ENCODE measurements at regions not wholly inside any gene's neighbourhood (a gene's known extent, or its start where the extent isn't known, plus 50 kb on each side); places are given as distances from the start of the nearest gene placed in this dataset.

- H3K27me3 Mint-ChIP-seq = peaks cover 0 to 3% of the 10 kb centered on the region in 2 donors
- CTCF ChIA-PET = no interaction called here
- H3K36me3 Mint-ChIP-seq = no peaks in the 10 kb centered on the region
- H3K4me3 ChIP-seq (ENCODE audit: control insufficient read depth in 1 of 2, extremely low read depth in 1 of 2, low read length in 1 of 2) = no peak overlapping the region
- no peak for ATAC-seq (replicated peaks in 1 of 4)
- no peaks in the 10 kb centered on the region for H3K9me3 ChIP-seq
- H3K4me1 ChIP-seq (ENCODE audit: control insufficient read depth in 1 of 2, extremely low read depth in 1 of 2, insufficient read depth in 2 of 2, low read length in 2 of 2) = no peaks in the 10 kb centered on the region
- no peaks in the 10 kb centered on the region for H3K9me3 Mint-ChIP-seq
- H3K4me1 Mint-ChIP-seq = no peaks in the 10 kb centered on the region
- DNase-seq = no peak
- H3K4me3 Mint-ChIP-seq = no peak overlapping the region
- peaks cover 0 to 8% of the 10 kb centered on the region in 2 experiments for H3K27me3 ChIP-seq (replicated peaks in 1 of 2; ENCODE audit: control insufficient read depth in 2 of 2, extremely low read depth in 1 of 2, insufficient read depth in 2 of 2, low read length in 1 of 2)
- H3K27ac ChIP-seq (ENCODE audit: low read length) = no peak overlapping the region
- 77% methylated on average over 6 of the region's 7 CpGs for WGBS (ENCODE audit: insufficient coverage)
- H3K27ac Mint-ChIP-seq = no peak overlapping the region
- H3K36me3 ChIP-seq (ENCODE audit: control insufficient read depth in 2 of 2, extremely low read depth in 1 of 2, insufficient read depth in 1 of 2, low read length in 1 of 2) = no peaks in the 10 kb centered on the region
- POLR2A ChIA-PET = no interaction called here
These were observed 561.2 kb upstream of the SALL3 start for GRCh38 chr18:78418379-78418778.

DNA sequence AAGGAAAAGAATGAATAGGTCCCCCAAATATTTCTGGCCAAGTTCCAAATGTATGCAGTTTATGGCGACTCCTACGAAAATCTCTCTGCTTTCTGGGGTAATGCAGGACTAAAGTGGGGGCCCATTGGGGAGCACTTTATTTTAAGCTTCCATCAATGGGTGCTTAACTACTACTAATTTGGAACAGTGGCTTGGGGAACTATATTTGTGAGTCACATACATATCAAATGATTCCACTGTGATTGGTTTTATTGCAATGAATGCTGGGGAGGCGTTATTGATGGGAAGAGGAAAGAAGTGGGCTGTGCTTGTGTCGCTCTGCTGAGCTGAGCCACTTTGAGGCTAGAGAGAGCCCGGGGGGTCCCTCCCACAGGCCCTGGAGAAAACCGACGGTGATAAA, 560.4 kb upstream of the SALL3 start:
- no peaks in the 10 kb centered on the region for H3K36me3 Mint-ChIP-seq
- ATAC-seq (replicated peaks in 1 of 4) = no peak
- WGBS (ENCODE audit: insufficient coverage) = 80% methylated on average over 6 of the region's 7 CpGs
- Histone ChIP-seq H3K9me3 (no peaks in the 10 kb centered on the region), H3K27me3 (replicated peaks in 1 of 2; ENCODE audit: control insufficient read depth in 2 of 2, extremely low read depth in 1 of 2, insufficient read depth in 2 of 2, low read length in 1 of 2) (peaks cover 0 to 6% of the 10 kb centered on the region in 2 experiments), H3K4me1 (ENCODE audit: control insufficient read depth in 1 of 2, extremely low read depth in 1 of 2, insufficient read depth in 2 of 2, low read length in 2 of 2) (no peaks in the 10 kb centered on the region), H3K36me3 (ENCODE audit: control insufficient read depth in 2 of 2, extremely low read depth in 1 of 2, insufficient read depth in 1 of 2, low read length in 1 of 2) (no peaks in the 10 kb centered on the region), H3K27ac (ENCODE audit: low read length) (no peak overlapping the region), H3K4me3 (ENCODE audit: control insufficient read depth in 1 of 2, extremely low read depth in 1 of 2, low read length in 1 of 2) (no peak overlapping the region)
- no peak for DNase-seq
- H3K9me3 Mint-ChIP-seq = no peaks in the 10 kb centered on the region
- H3K27ac Mint-ChIP-seq = no peak overlapping the region
- ChIA-PET CTCF (no interaction called here), POLR2A (no interaction called here)
- H3K27me3 Mint-ChIP-seq = peaks cover 0 to 3% of the 10 kb centered on the region in 2 donors
- no peak overlapping the region for H3K4me3 Mint-ChIP-seq
- no peaks in the 10 kb centered on the region for H3K4me1 Mint-ChIP-seq

DNA sequence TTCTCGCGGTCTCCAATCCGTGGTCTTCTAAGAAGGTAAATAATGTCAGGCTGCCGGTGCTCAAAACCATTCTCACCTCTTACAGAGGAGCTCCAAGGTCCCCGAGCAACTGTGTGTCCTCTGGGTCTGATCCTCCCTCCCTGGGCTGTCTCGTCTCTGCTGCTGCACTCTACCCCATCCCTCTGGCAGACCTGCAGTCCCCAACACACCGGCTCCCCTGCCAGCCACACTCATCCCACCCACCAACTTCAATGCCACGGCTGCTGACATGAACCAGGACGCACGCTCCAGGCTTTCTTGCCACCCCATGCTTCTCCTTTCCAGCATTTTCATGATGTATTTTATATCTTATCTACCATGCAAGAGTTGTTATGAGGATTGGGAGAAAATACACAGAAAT, 559.5 kb upstream of the SALL3 start:
- no peaks in the 10 kb centered on the region for H3K36me3 Mint-ChIP-seq
- H3K27me3 Mint-ChIP-seq = peaks cover 0 to 3% of the 10 kb centered on the region in 2 donors
- Histone ChIP-seq H3K27me3 (replicated peaks in 1 of 2; ENCODE audit: control insufficient read depth in 2 of 2, extremely low read depth in 1 of 2, insufficient read depth in 2 of 2, low read length in 1 of 2) (no peaks in the 10 kb centered on the region), H3K4me3 (ENCODE audit: control insufficient read depth in 1 of 2, extremely low read depth in 1 of 2, low read length in 1 of 2) (no peak overlapping the region), H3K27ac (ENCODE audit: low read length) (no peak overlapping the region), H3K36me3 (ENCODE audit: control insufficient read depth in 2 of 2, extremely low read depth in 1 of 2, insufficient read depth in 1 of 2, low read length in 1 of 2) (no peaks in the 10 kb centered on the region), H3K9me3 (no peaks in the 10 kb centered on the region), H3K4me1 (ENCODE audit: control insufficient read depth in 1 of 2, extremely low read depth in 1 of 2, insufficient read depth in 2 of 2, low read length in 2 of 2) (no peaks in the 10 kb centered on the region)
- CTCF ChIA-PET = no interaction called here
- POLR2A ChIA-PET = no interaction called here
- WGBS (ENCODE audit: insufficient coverage) = 82% methylated on average over 6 of the region's 10 CpGs
- ATAC-seq (replicated peaks in 1 of 4) = no peak
- H3K4me1 Mint-ChIP-seq = no peaks in the 10 kb centered on the region
- H3K4me3 Mint-ChIP-seq = no peak overlapping the region
- no peak overlapping the region for H3K27ac Mint-ChIP-seq
- H3K9me3 Mint-ChIP-seq = no peaks in the 10 kb centered on the region
- DNase-seq = no peak

- Mint-ChIP-seq H3K4me3 (no peak overlapping the region), H3K27ac (no peak overlapping the region), H3K4me1 (no peaks in the 10 kb centered on the region), H3K27me3 (no peaks in the 10 kb centered on the region), H3K9me3 (no peaks in the 10 kb centered on the region), H3K36me3 (no peaks in the 10 kb centered on the region)
- no peak overlapping the region for H3K4me3 ChIP-seq (ENCODE audit: control insufficient read depth in 1 of 2, extremely low read depth in 1 of 2, low read length in 1 of 2)
- no peaks in the 10 kb centered on the region for H3K36me3 ChIP-seq (ENCODE audit: control insufficient read depth in 2 of 2, extremely low read depth in 1 of 2, insufficient read depth in 1 of 2, low read length in 1 of 2)
- H3K9me3 ChIP-seq = no peaks in the 10 kb centered on the region
- no peak overlapping the region for H3K27ac ChIP-seq (ENCODE audit: low read length)
- no peaks in the 10 kb centered on the region for H3K27me3 ChIP-seq (replicated peaks in 1 of 2; ENCODE audit: control insufficient read depth in 2 of 2, extremely low read depth in 1 of 2, insufficient read depth in 2 of 2, low read length in 1 of 2)
- H3K4me1 ChIP-seq (ENCODE audit: control insufficient read depth in 1 of 2, extremely low read depth in 1 of 2, insufficient read depth in 2 of 2, low read length in 2 of 2) = no peaks in the 10 kb centered on the region
- WGBS (ENCODE audit: insufficient coverage) = 29% methylated on average over 1 of the region's 1 CpG
- CTCF ChIA-PET = no interaction called here
- POLR2A ChIA-PET = no interaction called here
- ATAC-seq (replicated peaks in 1 of 4) (no peak), DNase-seq (no peak)
These were observed 558.2 kb upstream of the SALL3 start for GRCh38 chr18:78421392-78421791.

GRCh38 chr18:78422336-78422735, 557.3 kb upstream of the SALL3 start:
- no peak overlapping the region for H3K27ac ChIP-seq (ENCODE audit: low read length)
- no peaks in the 10 kb centered on the region for H3K36me3 ChIP-seq (ENCODE audit: control insufficient read depth in 2 of 2, extremely low read depth in 1 of 2, insufficient read depth in 1 of 2, low read length in 1 of 2)
- H3K4me3 ChIP-seq (ENCODE audit: control insufficient read depth in 1 of 2, extremely low read depth in 1 of 2, low read length in 1 of 2) = no peak overlapping the region
- H3K27ac Mint-ChIP-seq = no peak overlapping the region
- ChIA-PET POLR2A (no interaction called here), CTCF (no interaction called here)
- H3K9me3 Mint-ChIP-seq = no peaks in the 10 kb centered on the region
- 93% methylated on average over 2 of the region's 7 CpGs for WGBS (ENCODE audit: insufficient coverage)
- DNase-seq (no peak), ATAC-seq (replicated peaks in 1 of 4) (no peak)
- no peak overlapping the region for H3K4me3 Mint-ChIP-seq
- no peaks in the 10 kb centered on the region for H3K9me3 ChIP-seq
- H3K27me3 Mint-ChIP-seq = no peaks in the 10 kb centered on the region
- no peaks in the 10 kb centered on the region for H3K36me3 Mint-ChIP-seq
- no peaks in the 10 kb centered on the region for H3K4me1 ChIP-seq (ENCODE audit: control insufficient read depth in 1 of 2, extremely low read depth in 1 of 2, insufficient read depth in 2 of 2, low read length in 2 of 2)
- H3K27me3 ChIP-seq (replicated peaks in 1 of 2; ENCODE audit: control insufficient read depth in 2 of 2, extremely low read depth in 1 of 2, insufficient read depth in 2 of 2, low read length in 1 of 2) = no peaks in the 10 kb centered on the region
- H3K4me1 Mint-ChIP-seq = no peaks in the 10 kb centered on the region

- no peak for ATAC-seq (replicated peaks in 1 of 4)
- H3K27me3 Mint-ChIP-seq = no peaks in the 10 kb centered on the region
- Histone ChIP-seq H3K27ac (ENCODE audit: low read length) (no peak overlapping the region), H3K36me3 (ENCODE audit: control insufficient read depth in 2 of 2, extremely low read depth in 1 of 2, insufficient read depth in 1 of 2, low read length in 1 of 2) (no peaks in the 10 kb centered on the region), H3K9me3 (no peaks in the 10 kb centered on the region), H3K27me3 (replicated peaks in 1 of 2; ENCODE audit: control insufficient read depth in 2 of 2, extremely low read depth in 1 of 2, insufficient read depth in 2 of 2, low read length in 1 of 2) (no peaks in the 10 kb centered on the region), H3K4me1 (ENCODE audit: control insufficient read depth in 1 of 2, extremely low read depth in 1 of 2, insufficient read depth in 2 of 2, low read length in 2 of 2) (no peaks in the 10 kb centered on the region), H3K4me3 (ENCODE audit: control insufficient read depth in 1 of 2, extremely low read depth in 1 of 2, low read length in 1 of 2) (no peak overlapping the region)
- POLR2A ChIA-PET = no interaction called here
- H3K4me3 Mint-ChIP-seq = no peak overlapping the region
- no peak for DNase-seq
- no peaks in the 10 kb centered on the region for H3K36me3 Mint-ChIP-seq
- 90% methylated on average over 11 of the region's 12 CpGs for WGBS (ENCODE audit: insufficient coverage)
- no peaks in the 10 kb centered on the region for H3K9me3 Mint-ChIP-seq
- no peak overlapping the region for H3K27ac Mint-ChIP-seq
- no peaks in the 10 kb centered on the region for H3K4me1 Mint-ChIP-seq
- CTCF ChIA-PET = no interaction called here
These were observed 555.8 kb upstream of the SALL3 start for GRCh38 chr18:78423811-78424210.

- Mint-ChIP-seq H3K36me3 (no peaks in the 10 kb centered on the region), H3K27me3 (no peaks in the 10 kb centered on the region), H3K4me1 (no peaks in the 10 kb centered on the region), H3K4me3 (no peak overlapping the region), H3K9me3 (no peaks in the 10 kb centered on the region), H3K27ac (no peak overlapping the region)
- Histone ChIP-seq H3K4me3 (ENCODE audit: control insufficient read depth in 1 of 2, extremely low read depth in 1 of 2, low read length in 1 of 2) (no peak overlapping the region), H3K27me3 (replicated peaks in 1 of 2; ENCODE audit: control insufficient read depth in 2 of 2, extremely low read depth in 1 of 2, insufficient read depth in 2 of 2, low read length in 1 of 2) (no peaks in the 10 kb centered on the region), H3K36me3 (ENCODE audit: control insufficient read depth in 2 of 2, extremely low read depth in 1 of 2, insufficient read depth in 1 of 2, low read length in 1 of 2) (no peaks in the 10 kb centered on the region), H3K4me1 (ENCODE audit: control insufficient read depth in 1 of 2, extremely low read depth in 1 of 2, insufficient read depth in 2 of 2, low read length in 2 of 2) (no peaks in the 10 kb centered on the region), H3K9me3 (no peaks in the 10 kb centered on the region), H3K27ac (ENCODE audit: low read length) (no peak overlapping the region)
- ATAC-seq (replicated peaks in 1 of 4) (no peak), DNase-seq (no peak)
- ChIA-PET POLR2A (no interaction called here), CTCF (no interaction called here)
- 74% methylated on average over 3 of the region's 7 CpGs for WGBS (ENCODE audit: insufficient coverage)
These were observed 555.1 kb upstream of the SALL3 start for GRCh38 chr18:78424403-78425018.
